H1 (cell line): ENCODE measurements at regions not wholly inside any gene's neighbourhood (a gene's known extent, or its start where the extent isn't known, plus 50 kb on each side); places are given as distances from the start of the nearest gene placed in this dataset.
"Not testable (repeated sequence)": the region's sequence is repeated elsewhere in the genome, so short reads cannot be mapped to it uniquely, and the experiment has no call there.

Source experiments
- ASH2L ChIP-seq: fragments of 200-600, 300-600 bp; sonication (generic); IDR thresholded peaks from one replicate; pipeline ENCODE4 v1.7.1; 2017; ENCODE audit warnings: low read length
- BCL11A ChIP-seq, 2 experiments: IDR thresholded peaks; one replicate each; pipeline ENCODE4 v1.6.1; 2011; ENCODE audit warnings: low read depth in 2 of 2, low read length in 2 of 2, mild to moderate bottlenecking in 2 of 2
- CEBPB ChIP-seq: IDR thresholded peaks from 2 replicates; pipeline ENCODE4 v1.6.1; 2012; ENCODE audit warnings: low read depth, low read length
- E2F6 ChIP-seq: IDR thresholded peaks from 2 replicates; pipeline ENCODE4 v1.6.1; 2012; ENCODE audit warnings: inconsistent platforms
- GABPA ChIP-seq: IDR thresholded peaks from 2 replicates; pipeline ENCODE4 v1.6.1; 2011; ENCODE audit warnings: mild to moderate bottlenecking, low read length, moderate library complexity, borderline replicate concordance; ENCODE audit not compliant: insufficient read depth
- NRF1 ChIP-seq: IDR thresholded peaks from 2 replicates; pipeline ENCODE4 v1.6.1; 2011; ENCODE audit warnings: mild to moderate bottlenecking, low read depth, low read length, improper control_type of control experiment
- RXRA ChIP-seq: IDR thresholded peaks from 2 replicates; pipeline ENCODE4 v1.6.1; 2011; ENCODE audit warnings: low read depth, mild to moderate bottlenecking, low read length, moderate library complexity; ENCODE audit not compliant: insufficient read depth
- YY1 ChIP-seq: IDR thresholded peaks from 2 replicates; pipeline ENCODE4 v1.6.1; 2011; ENCODE audit warnings: low read depth, mild to moderate bottlenecking, low read length
- TF ChIP-seq, protein P1 (sequence below): IDR thresholded peaks from 2 replicates; pipeline ENCODE4 v1.6.1; 2012; ENCODE audit warnings: inconsistent platforms
- TF ChIP-seq, protein P2 (sequence below), 3 experiments: IDR thresholded peaks; 1 replicate in 2 of 3; 2 replicates in 1 of 3; pipeline versions ENCODE4 v1.5.1 to v1.6.1; 2011; ENCODE audit warnings: low read length in 3 of 3, mild to moderate bottlenecking in 3 of 3, inconsistent platforms in 2 of 3, low read depth in 1 of 3, moderate library complexity in 1 of 3; ENCODE audit not compliant: insufficient read depth in 1 of 3; ENCODE audit errors: control extremely low read depth in 1 of 3
- TF ChIP-seq, protein P3 (sequence below): IDR thresholded peaks from 2 replicates; pipeline ENCODE4 v1.6.1; 2011; ENCODE audit warnings: low read depth, mild to moderate bottlenecking, low read length; ENCODE audit not compliant: insufficient read depth

- TF ChIP-seq RXRA; CEBPB; BCL11A (IDR thresholded peaks at IDR 0.05; ENCODE audit: low read depth in 2 of 2, low read length in 2 of 2); E2F6; YY1; GABPA; NRF1; ASH2L: not testable (repeated sequence)
- TF ChIP-seq, protein P1, sequence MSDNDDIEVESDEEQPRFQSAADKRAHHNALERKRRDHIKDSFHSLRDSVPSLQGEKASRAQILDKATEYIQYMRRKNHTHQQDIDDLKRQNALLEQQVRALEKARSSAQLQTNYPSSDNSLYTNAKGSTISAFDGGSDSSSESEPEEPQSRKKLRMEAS = not testable (repeated sequence)
- TF ChIP-seq, protein P2, sequence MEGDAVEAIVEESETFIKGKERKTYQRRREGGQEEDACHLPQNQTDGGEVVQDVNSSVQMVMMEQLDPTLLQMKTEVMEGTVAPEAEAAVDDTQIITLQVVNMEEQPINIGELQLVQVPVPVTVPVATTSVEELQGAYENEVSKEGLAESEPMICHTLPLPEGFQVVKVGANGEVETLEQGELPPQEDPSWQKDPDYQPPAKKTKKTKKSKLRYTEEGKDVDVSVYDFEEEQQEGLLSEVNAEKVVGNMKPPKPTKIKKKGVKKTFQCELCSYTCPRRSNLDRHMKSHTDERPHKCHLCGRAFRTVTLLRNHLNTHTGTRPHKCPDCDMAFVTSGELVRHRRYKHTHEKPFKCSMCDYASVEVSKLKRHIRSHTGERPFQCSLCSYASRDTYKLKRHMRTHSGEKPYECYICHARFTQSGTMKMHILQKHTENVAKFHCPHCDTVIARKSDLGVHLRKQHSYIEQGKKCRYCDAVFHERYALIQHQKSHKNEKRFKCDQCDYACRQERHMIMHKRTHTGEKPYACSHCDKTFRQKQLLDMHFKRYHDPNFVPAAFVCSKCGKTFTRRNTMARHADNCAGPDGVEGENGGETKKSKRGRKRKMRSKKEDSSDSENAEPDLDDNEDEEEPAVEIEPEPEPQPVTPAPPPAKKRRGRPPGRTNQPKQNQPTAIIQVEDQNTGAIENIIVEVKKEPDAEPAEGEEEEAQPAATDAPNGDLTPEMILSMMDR (IDR thresholded peaks at IDR 0.05; ENCODE audit: control extremely low read depth in 1 of 3, insufficient read depth in 1 of 3, low read depth in 1 of 3, low read length in 3 of 3) = not testable (repeated sequence)
- TF ChIP-seq, protein P3, sequence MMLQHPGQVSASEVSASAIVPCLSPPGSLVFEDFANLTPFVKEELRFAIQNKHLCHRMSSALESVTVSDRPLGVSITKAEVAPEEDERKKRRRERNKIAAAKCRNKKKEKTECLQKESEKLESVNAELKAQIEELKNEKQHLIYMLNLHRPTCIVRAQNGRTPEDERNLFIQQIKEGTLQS = not testable (repeated sequence)
These were observed 103.1 kb upstream of the NBPF26 start for GRCh38 chr1:120620693-120620969.
